ENCODE measurements at regions not wholly inside any gene's neighbourhood (a gene's known extent, or its start where the extent isn't known, plus 50 kb on each side); places are given as distances from the start of the nearest gene placed in this dataset.
"Not testable (repeated sequence)": the region's sequence is repeated elsewhere in the genome, so short reads cannot be mapped to it uniquely, and the experiment has no call there.

DNA sequence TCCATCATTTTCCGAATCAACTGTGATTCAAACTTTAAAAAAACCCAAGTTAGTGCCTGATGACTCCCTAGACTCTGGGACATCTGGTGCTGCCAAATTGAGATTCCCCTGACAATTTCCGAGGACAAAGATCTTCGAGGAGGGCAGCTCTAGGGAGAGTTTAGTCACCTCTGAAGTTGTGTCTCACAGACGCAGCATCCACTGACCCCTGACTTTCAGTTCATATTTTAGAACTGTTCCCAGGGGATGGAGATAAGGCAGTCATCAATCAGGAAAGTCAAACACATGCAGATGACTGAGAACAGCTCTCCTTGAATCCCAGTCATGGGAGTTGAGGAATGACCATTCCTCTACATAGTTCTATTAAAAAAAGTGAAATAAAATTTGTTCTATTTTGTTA lies 643.9 kb downstream of the TRIML1 start:
- Histone ChIP-seq H3K9me3 (no peaks in the 10 kb centered on the region), H3K36me3 (no peaks in the 10 kb centered on the region), H3K4me1 (no peaks in the 10 kb centered on the region), H3K4me3 (no peak overlapping the region), H3K27ac (no peak overlapping the region), H3K27me3 (no peaks in the 10 kb centered on the region)
- DNase-seq, result no peak
- 68 to 76% methylated on average over 4 of the region's 4 CpGs for WGBS, 2 donors
- intact Hi-C loops (cut with DNase I), result no loop called here
- no peak for TF ChIP-seq POLR2A (IDR thresholded peaks at IDR 0.05)
- no peak for TF ChIP-seq EP300 (IDR thresholded peaks at IDR 0.05)
- no peak for TF ChIP-seq POLR2AphosphoS5 (IDR thresholded peaks at IDR 0.05)
- TF ChIP-seq, protein P1, sequence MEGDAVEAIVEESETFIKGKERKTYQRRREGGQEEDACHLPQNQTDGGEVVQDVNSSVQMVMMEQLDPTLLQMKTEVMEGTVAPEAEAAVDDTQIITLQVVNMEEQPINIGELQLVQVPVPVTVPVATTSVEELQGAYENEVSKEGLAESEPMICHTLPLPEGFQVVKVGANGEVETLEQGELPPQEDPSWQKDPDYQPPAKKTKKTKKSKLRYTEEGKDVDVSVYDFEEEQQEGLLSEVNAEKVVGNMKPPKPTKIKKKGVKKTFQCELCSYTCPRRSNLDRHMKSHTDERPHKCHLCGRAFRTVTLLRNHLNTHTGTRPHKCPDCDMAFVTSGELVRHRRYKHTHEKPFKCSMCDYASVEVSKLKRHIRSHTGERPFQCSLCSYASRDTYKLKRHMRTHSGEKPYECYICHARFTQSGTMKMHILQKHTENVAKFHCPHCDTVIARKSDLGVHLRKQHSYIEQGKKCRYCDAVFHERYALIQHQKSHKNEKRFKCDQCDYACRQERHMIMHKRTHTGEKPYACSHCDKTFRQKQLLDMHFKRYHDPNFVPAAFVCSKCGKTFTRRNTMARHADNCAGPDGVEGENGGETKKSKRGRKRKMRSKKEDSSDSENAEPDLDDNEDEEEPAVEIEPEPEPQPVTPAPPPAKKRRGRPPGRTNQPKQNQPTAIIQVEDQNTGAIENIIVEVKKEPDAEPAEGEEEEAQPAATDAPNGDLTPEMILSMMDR (IDR thresholded peaks at IDR 0.05), result no peak

DNA sequence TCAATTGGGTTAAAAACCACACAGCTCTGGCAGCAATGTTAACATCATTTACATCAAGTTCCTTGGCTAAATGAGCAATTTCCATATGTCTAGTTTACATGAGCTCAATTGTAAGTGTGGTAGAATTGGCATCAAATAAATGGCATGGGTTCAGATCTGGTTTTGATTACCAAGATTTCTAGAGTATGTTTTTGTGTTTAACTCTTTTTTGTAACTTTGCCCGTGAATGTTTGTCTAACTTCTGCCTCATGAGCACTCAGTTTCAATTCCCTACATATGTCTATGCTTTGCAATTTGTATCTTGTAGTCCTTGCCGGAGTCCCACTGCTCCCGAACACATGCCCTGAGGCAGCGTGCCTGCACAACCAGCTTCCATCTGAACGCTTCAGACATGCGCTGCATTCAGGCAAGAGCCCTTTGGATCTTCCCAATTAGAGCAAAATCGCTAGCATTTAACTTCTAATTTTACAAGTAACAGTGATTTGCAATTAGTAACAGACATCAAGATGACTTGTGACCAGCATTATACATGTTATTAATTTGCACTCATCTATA lies 644.4 kb downstream of the TRIML1 start:
- Histone ChIP-seq H3K27ac (no peak overlapping the region), H3K4me1 (no peaks in the 10 kb centered on the region), H3K27me3 (no peaks in the 10 kb centered on the region), H3K36me3 (no peaks in the 10 kb centered on the region), H3K4me3 (no peak overlapping the region), H3K9me3 (no peaks in the 10 kb centered on the region)
- TF ChIP-seq, protein P1 (IDR thresholded peaks at IDR 0.05), result no peak
- no peak for TF ChIP-seq POLR2AphosphoS5 (IDR thresholded peaks at IDR 0.05)
- no peak for TF ChIP-seq POLR2A (IDR thresholded peaks at IDR 0.05)
- TF ChIP-seq EP300 (IDR thresholded peaks at IDR 0.05), result no peak
- intact Hi-C loops (cut with DNase I), result no loop called here
- 92% methylated on average over 7 of the region's 7 CpGs for WGBS, 2 donors
- DNase-seq, result no peak

DNA sequence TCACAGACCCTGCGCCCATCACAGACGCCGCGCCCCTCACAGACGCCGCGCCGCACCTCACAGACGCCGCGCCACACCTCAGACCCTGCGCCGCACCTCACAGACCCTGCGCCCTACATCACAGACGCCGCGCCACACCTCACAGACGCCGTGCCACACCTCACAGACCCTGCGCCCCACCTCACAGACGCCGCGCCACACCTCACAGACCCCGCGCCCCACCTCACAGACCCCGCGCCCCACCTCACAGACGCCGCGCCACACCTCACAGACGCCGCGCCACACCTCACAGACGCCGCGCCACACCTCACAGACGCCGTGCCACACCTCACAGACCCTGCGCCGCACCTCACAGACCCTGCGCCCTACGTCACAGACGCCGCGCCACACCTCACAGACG lies 657.4 kb downstream of the TRIML1 start:
- intact Hi-C loops (cut with DNase I); H3K4me1 ChIP-seq; H3K4me3 ChIP-seq; H3K27me3 ChIP-seq; H3K27ac ChIP-seq; DNase-seq; H3K9me3 ChIP-seq; H3K36me3 ChIP-seq: not testable (repeated sequence)
- 93 to 97% methylated on average over 46 of the region's 46 CpGs for WGBS, 2 donors

DNA sequence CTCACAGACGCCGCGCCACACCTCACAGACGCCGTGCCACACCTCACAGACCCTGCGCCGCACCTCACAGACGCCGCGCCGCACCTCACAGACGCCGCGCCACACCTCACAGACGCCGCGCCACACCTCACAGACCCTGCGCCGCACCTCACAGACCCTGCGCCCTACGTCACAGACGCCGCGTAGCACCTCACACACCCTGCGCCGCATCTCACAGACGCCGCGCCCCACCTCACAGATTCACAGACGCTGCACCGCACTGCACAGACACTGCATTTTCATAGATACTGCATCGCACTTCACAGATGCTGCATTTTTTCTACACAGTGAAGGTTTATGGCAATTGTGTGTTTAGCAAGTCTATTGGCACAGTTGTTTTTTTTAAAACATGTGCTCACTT lies 657.8 kb downstream of the TRIML1 start:
- H3K4me1 ChIP-seq; DNase-seq; H3K27ac ChIP-seq; H3K4me3 ChIP-seq; intact Hi-C loops (cut with DNase I); H3K9me3 ChIP-seq; H3K27me3 ChIP-seq; H3K36me3 ChIP-seq: not testable (repeated sequence)
- WGBS, 2 donors, result 94 to 97% methylated on average over 31 to 32 of the region's 32 CpGs

DNA sequence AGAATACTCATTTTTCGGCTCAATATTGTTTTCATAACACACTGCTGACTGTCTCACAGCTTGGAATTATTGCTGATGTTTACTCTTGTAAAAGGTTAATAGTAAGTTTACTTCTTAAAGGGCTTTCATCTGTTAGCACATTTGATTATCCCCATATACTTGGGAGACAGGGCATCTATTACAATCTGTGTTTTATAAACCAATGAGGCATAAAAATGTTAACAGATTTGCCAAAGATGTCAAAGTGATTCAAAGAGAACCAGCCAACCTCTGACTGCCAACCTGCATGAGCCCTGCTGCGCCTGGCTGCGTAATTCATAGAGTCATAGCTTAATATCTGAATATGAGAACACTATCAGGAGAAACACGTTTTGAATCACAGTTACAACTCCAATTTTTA lies 665.6 kb downstream of the TRIML1 start:
- WGBS, 2 donors, result 69 to 74% methylated on average over 4 of the region's 4 CpGs

DNA sequence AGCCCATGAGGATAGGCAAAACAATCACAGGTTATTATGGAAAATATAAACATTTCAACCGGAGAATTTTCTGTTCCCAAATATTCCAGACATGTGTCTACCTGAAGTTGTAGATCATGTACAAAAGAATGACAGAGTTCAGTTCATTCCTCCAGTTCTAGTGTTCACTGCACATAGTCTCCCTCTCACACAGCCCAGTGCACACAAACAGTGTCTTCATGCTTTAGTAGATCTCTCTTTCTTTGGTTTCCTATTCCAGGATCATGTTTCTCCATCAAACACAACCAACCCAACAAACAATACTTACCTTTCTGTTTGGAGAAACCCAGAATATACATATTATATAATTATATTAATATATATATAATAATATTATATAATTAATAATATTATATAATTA lies 671.9 kb downstream of the TRIML1 start:
- Histone ChIP-seq H3K36me3 (no peaks in the 10 kb centered on the region), H3K27ac (no peak overlapping the region), H3K4me3 (no peak overlapping the region), H3K9me3 (no peaks in the 10 kb centered on the region), H3K27me3 (no peaks in the 10 kb centered on the region), H3K4me1 (no peaks in the 10 kb centered on the region)
- TF ChIP-seq POLR2AphosphoS5 (IDR thresholded peaks at IDR 0.05), result no peak
- TF ChIP-seq, protein P1 (IDR thresholded peaks at IDR 0.05), result no peak
- TF ChIP-seq EP300 (IDR thresholded peaks at IDR 0.05), result no peak
- TF ChIP-seq POLR2A (IDR thresholded peaks at IDR 0.05), result no peak
- intact Hi-C loops (cut with DNase I), result no loop called here
- DNase-seq, result no peak
- 87 to 91% methylated on average over 1 of the region's 1 CpG for WGBS, 2 donors

More for the DNA sequence above, 665.6 kb downstream of the TRIML1 start:
- intact Hi-C loops (cut with DNase I), result no loop called here
- H3K36me3 ChIP-seq, result no peaks in the 10 kb centered on the region
- TF ChIP-seq POLR2A (IDR thresholded peaks at IDR 0.05), result no peak
- TF ChIP-seq, protein P1 (IDR thresholded peaks at IDR 0.05), result no peak
- no peak for TF ChIP-seq EP300 (IDR thresholded peaks at IDR 0.05)
- TF ChIP-seq POLR2AphosphoS5 (IDR thresholded peaks at IDR 0.05), result no peak
- no peaks in the 10 kb centered on the region for H3K27me3 ChIP-seq
- H3K4me3 ChIP-seq, result no peak overlapping the region
- H3K27ac ChIP-seq, result no peak overlapping the region
- DNase-seq, result no peak
- H3K9me3 ChIP-seq, result no peaks in the 10 kb centered on the region
- H3K4me1 ChIP-seq, result no peaks in the 10 kb centered on the region
